Right lobe of liver (tissue), 6 donors: ENCODE measurements at regions not wholly inside any gene's neighbourhood (a gene's known extent, or its start where the extent isn't known, plus 50 kb on each side); places are given as distances from the start of the nearest gene placed in this dataset.
A peak's percentile ranks its signal among the peaks of the same experiment; 100 is the strongest.
"Not testable (repeated sequence)": the region's sequence is repeated elsewhere in the genome, so short reads cannot be mapped to it uniquely, and the experiment has no call there.

Source experiments
- ATAC-seq, 4 donors: fragments of 200-7000 bp; cut with Tn5 transposase; one replicate each; pipeline ENCODE4 v1.9.1; 2020; ENCODE audit warnings: mild to moderate bottlenecking in 4 of 4, moderate library complexity in 4 of 4
- DNase-seq, 3 donors: peaks; one replicate each; pipeline ENCODE4 v3.0.0-alpha.2; 2020
- H3K27ac ChIP-seq, 3 donors: fragments of 200-600 bp; one replicate each; pipeline ENCODE4 v1.8.0; 2022
- H3K27me3 ChIP-seq, 2 donors: fragments of 200-600 bp; one replicate each; pipeline ENCODE4 v1.8.0; 2022
- H3K36me3 ChIP-seq, 4 donors: fragments of 200-600 bp; sonication (generic) in 1 of 4; one replicate each; pipeline versions ENCODE4 v1.5.1 to v1.8.0; 2017 to 2022; ENCODE audit warnings: control low read depth in 1 of 4
- H3K4me1 ChIP-seq, 4 donors: fragments of 200-600 bp; sonication (generic) in 1 of 4; one replicate each; pipeline versions ENCODE4 v1.5.1 to v1.8.0; 2017 to 2022; ENCODE audit warnings: control low read depth in 1 of 4
- H3K4me3 ChIP-seq, 3 donors: fragments of 200-600 bp; one replicate each; pipeline ENCODE4 v1.8.0; 2022
- H3K9me3 ChIP-seq, 4 donors: fragments of 200-600 bp; sonication (generic) in 1 of 4; one replicate each; pipeline versions ENCODE4 v1.5.1 to v1.8.0; 2017 to 2022; ENCODE audit warnings: control low read depth in 1 of 4
- CTCF ChIP-seq, 4 donors: fragments of 200-600 bp in 3 of 4; fragments of 450-650 bp in 1 of 4; IDR thresholded peaks; one replicate each; pipeline versions ENCODE4 v1.5.1 to v1.8.0; 2016 to 2022; ENCODE audit warnings: antibody characterized with exemption in 4 of 4, mild to moderate bottlenecking in 2 of 4
- POLR2A ChIP-seq: fragments of 450-650 bp; IDR thresholded peaks from one replicate; pipeline ENCODE4 v1.6.1; 2017; ENCODE audit warnings: antibody characterized with exemption, mild to moderate bottlenecking
- WGBS: methylation state at CpG from one replicate; pipeline ENCODE4 v1.1.6; 2018; ENCODE audit warnings: low coverage, low lambda C conversion rate; ENCODE audit not compliant: insufficient coverage; ENCODE audit errors: missing lambda C conversion rate; 5-methylcytosine and 5-hydroxymethylcytosine counted together
- intact Hi-C, 2 donors: fragments of 100-400 bp; cut with DNase I; formaldehyde crosslinking; loops; one replicate each; pipeline versions ENCODE4 v1.11.2 to v1.14.1; 2022
- donor health status: DM: no; HTN: yes; CAD: no.
- donor health status: DM: no; HTN: no; CAD: no.
- donor health status: DM: no; HTN: no; CAD: no.
- donor health status: DM: no; HTN: yes; CAD: no.
- donor health status: DM: no; HTN: yes; CAD: no.

GRCh38 chr1:244151537-244151936 is 100.5 kb downstream of the ZBTB18 start:
- no peak for ATAC-seq
- H3K4me1 ChIP-seq, result no peaks in the 10 kb centered on the region
- no peaks in the 10 kb centered on the region for H3K9me3 ChIP-seq
- TF ChIP-seq CTCF (IDR thresholded peaks at IDR 0.05) (no peak), POLR2A (no peak)
- H3K27ac ChIP-seq, result no peak overlapping the region
- no peaks in the 10 kb centered on the region for H3K27me3 ChIP-seq
- H3K4me3 ChIP-seq, result no peak overlapping the region
- no peaks in the 10 kb centered on the region for H3K36me3 ChIP-seq
- intact Hi-C loops, result no loop called here
- 82% methylated on average over 4 of the region's 4 CpGs for WGBS
- DNase-seq, result no peak

- Histone ChIP-seq H3K27ac (no peak overlapping the region), H3K9me3 (no peaks in the 10 kb centered on the region), H3K4me3 (no peak overlapping the region), H3K27me3 (no peaks in the 10 kb centered on the region), H3K4me1 (no peaks in the 10 kb centered on the region), H3K36me3 (no peaks in the 10 kb centered on the region)
- no peak for ATAC-seq
- TF ChIP-seq CTCF (IDR thresholded peaks at IDR 0.05), result no peak
- no peak for TF ChIP-seq POLR2A
- intact Hi-C loops, result no loop called here
- no peak for DNase-seq
- 52% methylated on average over 5 of the region's 5 CpGs for WGBS
These were observed 103.4 kb downstream of the ZBTB18 start for GRCh38 chr1:244154508-244154871.

GRCh38 chr1:244154872-244155531 is 103.9 kb downstream of the ZBTB18 start:
- intact Hi-C loops, result no loop called here
- H3K36me3 ChIP-seq, result no peaks in the 10 kb centered on the region
- H3K27ac ChIP-seq, result no peak overlapping the region
- H3K4me3 ChIP-seq, result no peak overlapping the region
- no peak for TF ChIP-seq POLR2A
- TF ChIP-seq CTCF (IDR thresholded peaks at IDR 0.05), result no peak
- no peaks in the 10 kb centered on the region for H3K9me3 ChIP-seq
- peak; percentile 24 to 73 (median 55) for ATAC-seq
- peak in 2 of 3 donors; percentile 55 to 69 for DNase-seq
- H3K4me1 ChIP-seq, result no peaks in the 10 kb centered on the region
- H3K27me3 ChIP-seq, result no peaks in the 10 kb centered on the region
- WGBS, result 83% methylated on average over 8 of the region's 21 CpGs

GRCh38 chr1:244155661-244156060 is 104.6 kb downstream of the ZBTB18 start:
- no peak overlapping the region for H3K4me3 ChIP-seq
- DNase-seq (no peak), ATAC-seq (no peak)
- intact Hi-C loops, result no loop called here
- no peaks in the 10 kb centered on the region for H3K36me3 ChIP-seq
- TF ChIP-seq CTCF (IDR thresholded peaks at IDR 0.05) (no peak), POLR2A (no peak)
- no peaks in the 10 kb centered on the region for H3K9me3 ChIP-seq
- H3K27me3 ChIP-seq, result no peaks in the 10 kb centered on the region
- WGBS, result 82% methylated on average over 9 of the region's 11 CpGs
- no peaks in the 10 kb centered on the region for H3K4me1 ChIP-seq
- H3K27ac ChIP-seq, result no peak overlapping the region

GRCh38 chr1:244156617-244157016 is 105.5 kb downstream of the ZBTB18 start:
- H3K27ac ChIP-seq, intact Hi-C loops, ATAC-seq: not testable (repeated sequence)

More at GRCh38 chr1:244156617-244157016, 105.5 kb downstream of the ZBTB18 start:
- not testable (repeated sequence) for H3K9me3 ChIP-seq, H3K4me3 ChIP-seq, H3K4me1 ChIP-seq, H3K36me3 ChIP-seq, H3K27me3 ChIP-seq, DNase-seq
